ENCODE measurements at regions not wholly inside any gene's neighbourhood (a gene's known extent, or its start where the extent isn't known, plus 50 kb on each side); places are given as distances from the start of the nearest gene placed in this dataset.

DNA sequence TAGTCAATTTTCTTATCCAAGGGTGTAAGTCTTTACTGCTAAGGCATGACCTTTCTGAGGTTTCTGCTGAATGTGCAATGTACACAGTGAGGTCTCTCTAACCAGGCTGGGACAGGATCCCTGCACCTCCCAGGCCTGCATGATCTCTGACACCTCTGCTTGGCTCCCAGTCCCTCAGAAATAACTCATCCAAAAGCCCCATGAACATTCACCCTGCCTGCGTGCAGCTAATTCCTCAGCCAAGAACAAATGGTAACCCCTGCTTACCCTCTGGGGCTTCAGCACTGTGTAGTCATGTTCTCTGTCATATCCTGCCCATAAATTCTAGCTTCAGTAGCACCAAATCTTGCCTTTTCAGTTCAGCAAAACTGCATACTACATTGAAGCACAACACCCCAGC is 1146.3 kb upstream of the MIR17HG start:
- no peak for TF ChIP-seq EZH2 (IDR thresholded peaks at IDR 0.05; ENCODE audit: low read depth)
- TF ChIP-seq, protein P1, sequence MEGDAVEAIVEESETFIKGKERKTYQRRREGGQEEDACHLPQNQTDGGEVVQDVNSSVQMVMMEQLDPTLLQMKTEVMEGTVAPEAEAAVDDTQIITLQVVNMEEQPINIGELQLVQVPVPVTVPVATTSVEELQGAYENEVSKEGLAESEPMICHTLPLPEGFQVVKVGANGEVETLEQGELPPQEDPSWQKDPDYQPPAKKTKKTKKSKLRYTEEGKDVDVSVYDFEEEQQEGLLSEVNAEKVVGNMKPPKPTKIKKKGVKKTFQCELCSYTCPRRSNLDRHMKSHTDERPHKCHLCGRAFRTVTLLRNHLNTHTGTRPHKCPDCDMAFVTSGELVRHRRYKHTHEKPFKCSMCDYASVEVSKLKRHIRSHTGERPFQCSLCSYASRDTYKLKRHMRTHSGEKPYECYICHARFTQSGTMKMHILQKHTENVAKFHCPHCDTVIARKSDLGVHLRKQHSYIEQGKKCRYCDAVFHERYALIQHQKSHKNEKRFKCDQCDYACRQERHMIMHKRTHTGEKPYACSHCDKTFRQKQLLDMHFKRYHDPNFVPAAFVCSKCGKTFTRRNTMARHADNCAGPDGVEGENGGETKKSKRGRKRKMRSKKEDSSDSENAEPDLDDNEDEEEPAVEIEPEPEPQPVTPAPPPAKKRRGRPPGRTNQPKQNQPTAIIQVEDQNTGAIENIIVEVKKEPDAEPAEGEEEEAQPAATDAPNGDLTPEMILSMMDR (conservative IDR thresholded peaks at IDR 0.05): no peak
